ENCODE measurements at regions not wholly inside any gene's neighbourhood (a gene's known extent, or its start where the extent isn't known, plus 50 kb on each side); places are given as distances from the start of the nearest gene placed in this dataset.
"Not testable (repeated sequence)": the region's sequence is repeated elsewhere in the genome, so short reads cannot be mapped to it uniquely, and the experiment has no call there.

DNA sequence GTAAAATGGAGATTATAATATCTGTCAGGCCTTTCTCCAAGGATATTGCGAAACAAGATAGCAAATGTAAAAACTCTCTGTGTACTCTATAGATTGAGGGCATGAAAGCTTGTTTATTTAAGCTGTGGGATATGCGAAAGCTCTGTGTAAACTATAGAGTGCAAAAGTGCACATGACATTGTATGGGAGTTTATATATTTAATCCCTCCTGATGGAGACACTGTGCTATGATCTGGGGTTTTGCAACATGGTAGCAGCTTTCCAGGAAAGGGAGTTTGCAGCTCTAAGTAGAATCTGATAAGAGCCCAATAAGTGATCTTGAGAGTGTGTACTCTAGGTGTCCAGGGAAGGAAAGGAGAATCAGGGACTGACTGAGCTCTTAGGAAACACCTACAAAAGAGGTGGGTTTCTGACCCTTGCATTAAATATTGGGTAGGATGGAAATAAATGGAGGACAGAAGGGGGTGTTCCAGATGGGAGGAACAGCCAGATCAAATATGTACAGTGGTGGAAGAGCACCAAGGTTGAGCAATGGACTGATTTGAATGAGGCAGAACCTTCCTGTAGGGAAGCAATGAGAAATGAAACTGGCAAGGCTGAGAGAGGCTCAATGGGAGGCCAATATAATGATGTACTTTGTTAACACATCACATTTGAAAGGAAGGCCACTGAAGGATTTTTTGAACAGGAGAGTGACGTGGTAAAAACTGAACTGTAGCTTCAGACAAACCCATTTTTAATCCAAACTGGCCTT, 450.1 kb downstream of the GJA1 start:
- no peak for DNase-seq

- no peak for DNase-seq
Measured at GRCh38 chr6:121886223-121886830, 450.9 kb downstream of the GJA1 start.

DNA sequence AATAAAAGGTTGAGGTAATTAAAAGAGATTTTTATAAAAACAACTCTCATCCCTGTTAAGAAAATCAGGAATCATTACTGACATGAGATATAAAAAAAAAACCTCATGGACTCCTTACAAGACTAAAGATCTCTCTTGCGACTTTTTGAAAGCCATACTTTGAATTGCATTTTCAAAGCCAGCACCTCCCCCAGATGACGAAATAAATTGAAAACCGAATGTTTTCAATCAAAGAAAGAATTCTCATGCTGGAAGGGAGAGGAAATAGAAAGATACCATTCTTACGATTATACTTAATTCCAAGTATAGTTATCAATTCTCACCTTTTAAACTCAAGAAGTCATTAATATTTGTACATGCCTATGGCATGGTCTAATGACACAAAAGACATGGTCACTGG, 452.3 kb downstream of the GJA1 start:
- no peak for DNase-seq

DNA sequence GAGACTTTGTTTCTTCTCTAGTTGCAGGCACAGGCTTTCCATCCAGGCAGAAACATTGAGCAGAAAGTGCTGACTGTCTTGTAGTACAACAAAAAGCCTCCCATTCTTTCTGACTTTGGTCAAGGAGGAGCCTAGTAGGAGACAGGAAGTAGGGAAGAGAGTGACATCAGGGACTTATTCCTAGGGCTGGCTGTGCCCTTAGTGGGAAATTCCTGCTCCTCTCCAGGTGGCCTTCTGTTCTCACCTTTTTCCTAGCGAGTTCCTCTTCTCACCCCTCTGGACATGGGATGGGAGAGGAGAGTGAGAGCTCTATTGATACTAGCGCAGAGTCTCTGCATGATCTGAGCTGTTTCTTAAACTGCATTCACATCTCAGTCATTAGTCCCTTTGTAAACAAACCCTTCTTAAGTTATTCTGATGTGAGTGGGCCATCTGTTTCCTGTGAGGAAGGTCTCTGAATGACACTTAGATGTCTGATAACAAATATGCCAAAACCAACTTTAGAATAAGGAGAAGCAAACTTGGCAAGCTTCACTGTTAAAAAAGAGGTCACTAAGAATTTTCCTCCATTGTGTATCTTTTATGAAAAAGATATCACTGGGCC, 455.0 kb downstream of the GJA1 start:
- DNase-seq = no peak

DNA sequence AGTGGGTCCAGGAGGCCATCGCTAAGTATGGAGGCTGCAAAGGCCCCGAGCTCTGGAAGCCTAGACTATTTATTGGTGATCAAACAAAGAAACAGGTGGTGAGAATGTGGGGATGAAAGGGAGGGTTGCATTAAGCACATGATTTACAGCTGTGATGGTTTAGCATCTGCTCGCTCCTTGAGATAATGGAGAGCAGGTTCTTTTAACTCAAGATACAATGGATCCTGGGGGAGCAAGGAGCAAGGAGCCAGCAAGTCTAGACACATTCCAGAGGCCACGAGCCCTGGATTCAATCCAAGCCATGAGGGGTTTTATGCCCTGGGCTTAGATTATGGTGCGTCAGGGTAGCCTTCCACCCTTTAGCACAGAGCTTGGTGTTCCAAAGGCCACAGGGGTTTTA, 460.3 kb downstream of the GJA1 start:
- not testable (repeated sequence) for DNase-seq

DNA sequence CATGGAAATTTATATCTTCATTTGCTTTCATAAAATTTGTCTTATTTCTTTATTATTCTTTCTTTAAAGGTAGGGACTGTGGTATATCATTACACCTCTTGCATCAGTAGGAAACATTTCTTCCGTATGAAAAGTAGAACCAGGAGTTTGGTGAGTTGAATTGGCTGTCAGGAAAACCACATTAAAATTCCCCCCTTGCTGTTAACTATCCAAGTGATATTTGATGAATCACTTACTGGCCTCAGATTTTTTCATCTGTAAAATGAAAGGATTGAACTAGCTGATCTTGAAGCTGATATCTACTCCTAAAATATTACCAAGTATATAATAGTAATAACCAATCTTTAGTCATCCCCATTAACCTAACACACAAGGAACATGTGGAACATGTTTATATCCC, 460.9 kb downstream of the GJA1 start:
- DNase-seq = no peak

DNA sequence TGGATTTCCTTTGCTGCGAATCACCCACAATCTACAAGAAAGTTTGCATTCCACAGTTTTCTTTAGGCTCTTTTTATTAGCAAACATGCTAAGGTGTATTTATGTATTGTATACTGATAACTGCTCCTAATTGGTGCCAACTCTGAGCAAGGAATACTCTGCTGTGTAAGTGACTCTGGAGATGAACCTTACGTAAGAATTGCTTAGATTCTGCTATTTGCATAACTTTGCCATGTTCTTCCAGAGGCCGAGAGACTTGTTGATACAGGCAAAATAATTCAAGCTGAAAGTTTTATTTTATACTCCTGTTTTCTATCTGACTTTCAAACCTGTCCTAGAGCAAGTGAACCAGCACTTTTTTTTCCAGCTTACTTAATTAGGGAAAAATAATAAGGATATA, 461.3 kb downstream of the GJA1 start:
- no peak for DNase-seq

GRCh38 chr6:121897337-121897760, 461.9 kb downstream of the GJA1 start:
- DNase-seq = no peak

DNA sequence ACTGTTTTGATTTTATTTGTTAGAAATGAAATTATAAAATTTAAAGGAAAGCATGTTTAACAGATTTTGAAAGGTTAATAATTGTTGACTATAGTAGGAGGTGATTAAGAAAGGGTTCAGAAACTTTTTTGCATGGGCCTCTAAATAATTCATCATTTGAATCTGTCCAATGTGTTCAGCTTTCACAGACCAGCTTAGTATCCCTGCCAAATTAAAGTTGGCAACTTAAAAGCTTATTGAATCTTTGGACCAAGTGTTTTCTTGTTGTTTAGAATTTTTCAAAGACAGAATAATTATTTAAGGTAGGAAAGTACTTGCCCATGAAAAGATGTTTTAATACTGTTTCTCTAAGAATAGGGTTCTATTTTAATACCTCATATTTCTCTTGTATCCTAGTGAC, 466.0 kb downstream of the GJA1 start:
- no peak for DNase-seq

GRCh38 chr6:121904559-121904958, 469.1 kb downstream of the GJA1 start:
- no peak for DNase-seq

DNA sequence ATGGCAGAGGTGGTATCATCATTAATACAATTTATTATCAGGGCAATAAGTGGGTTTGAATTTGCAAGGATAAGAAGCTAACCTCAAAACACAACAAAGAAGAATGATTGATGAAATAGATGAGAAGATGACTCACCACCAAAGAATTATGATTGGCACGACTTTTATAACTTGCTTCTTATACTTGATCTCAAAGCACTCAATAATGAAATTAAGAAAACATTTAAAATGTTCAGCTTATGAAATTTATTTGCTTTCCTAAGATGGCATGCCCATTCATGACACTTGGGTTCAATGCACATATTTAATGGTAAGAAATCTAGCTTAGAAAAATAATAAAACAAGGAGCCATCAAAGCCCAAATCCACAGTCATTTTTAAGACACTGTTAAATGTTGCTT, 477.5 kb downstream of the GJA1 start:
- DNase-seq = no peak

DNA sequence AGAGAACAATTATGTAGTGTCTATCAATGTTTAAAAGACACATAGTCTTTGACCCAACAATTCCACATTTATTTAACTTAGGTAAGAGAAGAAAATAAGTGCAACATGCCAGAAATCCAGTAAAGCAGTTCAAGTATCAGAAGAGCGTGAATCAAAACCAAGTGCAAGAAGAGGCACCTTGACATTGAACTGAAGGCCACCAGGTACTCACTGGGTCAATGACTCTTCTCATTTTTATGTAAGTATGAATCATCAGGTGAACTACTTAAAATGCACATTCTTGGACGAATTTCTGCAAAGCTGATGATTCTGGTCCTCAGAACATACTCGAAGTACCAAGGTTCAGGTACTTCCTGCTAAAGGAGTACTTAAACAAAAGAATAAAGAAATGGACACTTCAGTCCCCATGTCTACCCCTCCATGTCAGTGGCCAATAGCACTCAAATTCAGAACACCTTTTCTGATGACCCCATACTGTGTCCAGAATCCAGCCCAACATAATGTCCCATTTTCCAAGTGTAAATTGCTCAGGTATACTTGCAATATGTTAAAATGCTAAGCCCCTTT, 481.9 kb downstream of the GJA1 start:
- DNase-seq = no peak

DNA sequence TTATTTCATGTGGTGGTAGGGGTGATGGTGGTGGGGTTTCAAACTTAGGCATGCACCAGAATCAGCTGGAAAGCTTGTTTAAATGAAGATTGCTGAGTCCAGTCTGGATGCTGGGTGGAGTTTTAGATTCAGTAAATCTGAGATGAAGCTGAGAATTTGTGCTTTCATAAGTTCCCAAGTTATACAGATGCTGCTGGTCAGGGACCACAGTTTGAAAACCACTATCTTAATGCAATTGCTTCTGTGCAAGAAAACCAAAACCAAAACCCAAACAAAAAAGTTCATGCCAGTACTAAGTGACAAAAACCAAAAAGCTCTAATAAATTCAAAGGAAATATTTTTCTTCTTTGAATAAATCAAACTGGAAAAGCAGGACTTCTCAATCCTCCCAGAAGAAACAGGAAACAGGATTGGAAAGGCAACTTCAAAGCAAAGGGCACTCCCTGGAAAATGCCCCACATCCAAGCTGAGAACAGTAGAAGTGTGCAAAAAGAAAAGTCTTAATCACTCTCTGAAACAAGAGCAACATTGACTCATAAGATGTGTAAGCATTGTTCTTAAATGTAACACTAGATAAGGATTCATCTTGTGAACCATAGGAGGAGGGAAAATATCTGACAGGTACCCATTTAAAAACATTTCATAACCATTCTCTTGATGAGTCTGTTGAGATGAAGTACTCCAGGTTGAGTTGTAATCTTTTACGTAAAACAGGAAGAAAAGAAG, 481.5 kb upstream of the HSF2 start:
- DNase-seq = no peak

DNA sequence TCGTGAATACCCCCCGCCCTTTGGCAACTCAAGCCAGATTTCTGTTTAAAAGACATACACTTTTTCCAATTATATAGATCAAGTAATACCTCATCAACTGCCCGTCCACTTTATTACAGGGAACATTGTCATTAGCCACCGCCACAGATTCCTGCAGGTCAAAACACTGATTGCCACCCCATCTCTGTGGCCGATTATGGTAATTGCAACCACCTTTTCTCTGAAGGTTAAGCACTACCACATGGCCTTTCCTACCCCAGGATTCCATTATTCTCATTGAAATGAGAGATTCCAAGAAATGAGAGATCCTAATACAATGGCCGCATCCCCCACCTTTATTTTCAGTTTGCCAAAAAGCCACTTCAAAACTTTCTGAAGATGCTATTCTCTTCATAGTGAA, 478.8 kb upstream of the HSF2 start:
- no peak for DNase-seq

DNA sequence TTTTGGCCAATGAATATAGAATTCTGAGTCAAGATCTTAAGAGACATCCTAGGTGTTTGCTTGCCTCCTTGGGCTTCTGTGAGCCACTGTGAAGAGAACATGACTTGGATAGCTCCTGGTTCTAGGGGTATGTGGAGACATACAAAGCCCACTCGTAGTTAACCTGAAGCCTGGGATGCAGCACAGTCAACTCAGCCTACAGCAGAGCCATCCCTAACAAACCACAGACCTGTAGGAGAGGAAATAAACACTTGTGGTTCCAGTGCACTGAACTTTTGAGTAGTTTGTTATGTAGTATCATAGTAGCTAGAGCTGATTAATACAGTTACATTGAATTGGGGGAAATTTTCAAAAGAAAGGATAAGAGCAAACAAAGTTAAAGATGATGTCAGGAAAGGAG, 474.4 kb upstream of the HSF2 start:
- no peak for DNase-seq

DNA sequence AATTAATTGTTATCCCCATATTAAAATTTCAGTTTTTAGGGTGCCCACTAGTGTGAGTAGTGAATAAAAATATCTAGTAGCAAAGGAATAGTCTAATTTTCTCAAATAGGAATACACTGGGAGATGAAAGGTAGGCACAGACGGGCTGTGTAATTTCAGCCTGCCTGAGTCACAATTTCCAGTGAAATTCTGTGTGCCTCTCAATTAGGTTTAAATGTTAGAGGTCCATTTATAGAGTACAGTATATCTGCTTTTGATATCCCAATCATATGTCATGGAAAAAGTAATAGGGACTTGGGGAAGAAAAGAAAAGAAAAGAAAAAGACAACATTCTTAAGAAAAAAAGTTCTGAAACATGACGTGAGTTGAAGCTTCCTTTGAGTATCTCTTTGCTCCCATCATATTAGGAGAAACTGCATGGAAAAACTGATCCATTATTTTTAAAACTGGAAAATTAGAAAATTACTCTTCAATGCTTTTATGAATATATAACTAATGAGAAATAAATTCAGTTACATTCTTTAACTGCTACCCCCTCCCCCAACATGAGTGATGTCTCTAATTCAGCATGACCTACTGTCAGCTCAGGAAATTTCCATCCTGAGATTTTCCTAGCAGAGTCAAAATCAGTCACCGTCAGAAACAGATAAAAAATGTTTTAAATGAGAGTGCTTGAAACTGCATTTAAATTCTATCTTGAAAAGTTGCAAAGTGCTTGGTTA, 473.8 kb upstream of the HSF2 start:
- DNase-seq = no peak

- no peak for DNase-seq
Measured at GRCh38 chr6:121929301-121929700, 470.2 kb upstream of the HSF2 start.

- no peak for DNase-seq
Measured at GRCh38 chr6:121932076-121932991, 467.1 kb upstream of the HSF2 start.

DNA sequence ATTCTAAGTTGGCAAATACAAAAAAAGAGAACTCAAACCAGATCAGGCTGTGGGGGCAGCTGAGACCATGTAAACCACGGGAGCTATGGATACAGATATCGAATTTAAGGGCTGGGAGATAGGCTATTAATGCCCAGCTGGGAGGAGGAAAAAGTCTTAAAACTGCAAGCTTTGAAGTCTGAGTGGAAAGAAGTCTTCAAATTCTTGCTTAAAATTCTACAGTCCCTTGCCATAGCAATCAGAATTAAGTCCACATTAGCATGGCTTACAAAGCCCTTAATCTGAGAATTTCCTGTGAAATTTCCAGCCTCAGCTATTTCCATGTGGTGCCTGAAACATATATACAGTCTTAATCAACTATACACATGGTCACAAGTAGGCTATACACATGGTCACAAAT, 465.0 kb upstream of the HSF2 start:
- no peak for DNase-seq

- DNase-seq = no peak
Measured at GRCh38 chr6:121940728-121941127, 458.7 kb upstream of the HSF2 start.

- DNase-seq = no peak
Measured at GRCh38 chr6:121944354-121944753, 455.1 kb upstream of the HSF2 start.

DNA sequence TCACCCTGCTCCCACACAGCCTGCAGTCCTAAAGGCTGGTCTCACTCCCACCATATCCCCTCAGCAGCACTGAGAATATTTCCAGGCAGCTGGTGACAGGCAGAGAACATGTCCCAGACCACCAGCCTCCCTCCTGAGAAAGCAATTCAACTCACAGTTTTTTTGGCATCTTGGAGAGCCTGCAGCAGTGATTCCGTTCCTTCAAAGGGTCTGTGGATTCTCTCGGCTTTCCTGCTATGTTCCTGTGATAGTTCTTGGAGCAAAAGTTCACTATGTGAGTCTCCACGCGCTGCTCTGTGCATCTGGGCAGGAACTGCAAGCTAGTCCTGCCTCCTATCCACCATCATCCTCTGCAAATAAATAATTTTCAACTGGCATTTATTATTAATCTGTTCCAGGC, 448.3 kb upstream of the HSF2 start:
- DNase-seq = no peak

All from NCI-H2081 (cell line).